ENCODE measurements at regions not wholly inside any gene's neighbourhood (a gene's known extent, or its start where the extent isn't known, plus 50 kb on each side); places are given as distances from the start of the nearest gene placed in this dataset.

DNA sequence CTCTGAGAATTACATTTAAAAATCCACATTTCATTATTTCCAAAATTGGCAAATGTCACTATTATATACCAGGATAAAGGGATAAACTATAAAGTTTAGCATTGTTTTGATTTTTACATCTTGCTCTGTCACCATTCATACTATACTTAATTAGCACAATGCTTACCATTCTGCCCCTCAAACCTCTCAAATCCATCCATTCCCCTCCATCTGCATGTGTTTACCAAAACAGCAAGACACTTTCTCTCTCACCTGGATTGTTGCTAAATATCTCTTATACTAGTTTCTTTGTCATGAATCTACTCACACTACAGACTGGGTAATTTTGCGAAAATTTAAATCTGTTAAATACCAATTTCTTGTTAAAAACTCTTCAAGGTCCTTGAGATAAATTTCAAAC is 496.1 kb downstream of the NR4A2 start:
- TF ChIP-seq, protein P1, sequence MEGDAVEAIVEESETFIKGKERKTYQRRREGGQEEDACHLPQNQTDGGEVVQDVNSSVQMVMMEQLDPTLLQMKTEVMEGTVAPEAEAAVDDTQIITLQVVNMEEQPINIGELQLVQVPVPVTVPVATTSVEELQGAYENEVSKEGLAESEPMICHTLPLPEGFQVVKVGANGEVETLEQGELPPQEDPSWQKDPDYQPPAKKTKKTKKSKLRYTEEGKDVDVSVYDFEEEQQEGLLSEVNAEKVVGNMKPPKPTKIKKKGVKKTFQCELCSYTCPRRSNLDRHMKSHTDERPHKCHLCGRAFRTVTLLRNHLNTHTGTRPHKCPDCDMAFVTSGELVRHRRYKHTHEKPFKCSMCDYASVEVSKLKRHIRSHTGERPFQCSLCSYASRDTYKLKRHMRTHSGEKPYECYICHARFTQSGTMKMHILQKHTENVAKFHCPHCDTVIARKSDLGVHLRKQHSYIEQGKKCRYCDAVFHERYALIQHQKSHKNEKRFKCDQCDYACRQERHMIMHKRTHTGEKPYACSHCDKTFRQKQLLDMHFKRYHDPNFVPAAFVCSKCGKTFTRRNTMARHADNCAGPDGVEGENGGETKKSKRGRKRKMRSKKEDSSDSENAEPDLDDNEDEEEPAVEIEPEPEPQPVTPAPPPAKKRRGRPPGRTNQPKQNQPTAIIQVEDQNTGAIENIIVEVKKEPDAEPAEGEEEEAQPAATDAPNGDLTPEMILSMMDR (IDR thresholded peaks at IDR 0.05), result no peak
- TF ChIP-seq POLR2A (IDR thresholded peaks at IDR 0.05), result no peak

Data from Peyer's patch (tissue), 4 donors.